GM12874 (cell line): ENCODE measurements at regions not wholly inside any gene's neighbourhood (a gene's known extent, or its start where the extent isn't known, plus 50 kb on each side); places are given as distances from the start of the nearest gene placed in this dataset.

Experiments
- TF ChIP-seq, protein P1 (sequence below): IDR thresholded peaks from 2 replicates; pipeline ENCODE4 v1.5.1; 2011; ENCODE audit warnings: low read depth, mild to moderate bottlenecking, control low read depth, low read length, moderate library complexity; ENCODE audit not compliant: insufficient read depth

DNA sequence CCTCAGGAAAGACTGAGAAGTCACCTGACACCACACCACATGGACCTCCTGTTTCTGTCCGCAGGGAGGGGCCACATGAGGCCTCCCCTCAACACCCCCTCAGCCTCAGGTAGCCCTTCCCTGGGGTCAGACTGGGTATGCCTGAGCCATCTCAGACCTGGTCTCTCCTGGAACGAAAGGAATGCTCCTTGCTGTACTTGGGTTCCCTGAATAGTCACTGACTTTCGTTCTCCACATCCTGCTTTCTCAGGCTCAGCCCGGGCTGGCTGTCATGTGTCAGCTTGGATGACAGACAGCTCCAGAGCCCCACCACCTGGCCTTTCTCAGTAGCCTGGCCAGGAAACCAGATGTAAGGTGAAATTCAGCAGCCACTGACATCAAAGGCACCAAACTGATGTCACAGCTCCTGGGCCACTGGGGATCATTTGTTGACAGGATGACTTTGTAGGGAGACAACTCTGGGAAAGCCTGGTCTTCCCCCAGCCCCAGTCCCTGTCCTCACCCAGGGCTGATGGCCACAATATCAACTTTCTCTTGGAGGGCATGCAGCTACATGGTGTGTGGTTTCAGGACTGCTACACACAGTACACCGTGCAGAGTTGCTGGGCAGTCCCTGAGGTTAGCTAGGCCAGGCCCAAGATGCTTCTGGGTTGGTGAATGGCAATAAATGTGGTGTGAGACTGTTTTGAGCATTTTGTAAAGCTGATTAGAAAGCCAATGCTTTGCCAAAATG is 141.4 kb upstream of the MRPS22 start:
- TF ChIP-seq, protein P1, sequence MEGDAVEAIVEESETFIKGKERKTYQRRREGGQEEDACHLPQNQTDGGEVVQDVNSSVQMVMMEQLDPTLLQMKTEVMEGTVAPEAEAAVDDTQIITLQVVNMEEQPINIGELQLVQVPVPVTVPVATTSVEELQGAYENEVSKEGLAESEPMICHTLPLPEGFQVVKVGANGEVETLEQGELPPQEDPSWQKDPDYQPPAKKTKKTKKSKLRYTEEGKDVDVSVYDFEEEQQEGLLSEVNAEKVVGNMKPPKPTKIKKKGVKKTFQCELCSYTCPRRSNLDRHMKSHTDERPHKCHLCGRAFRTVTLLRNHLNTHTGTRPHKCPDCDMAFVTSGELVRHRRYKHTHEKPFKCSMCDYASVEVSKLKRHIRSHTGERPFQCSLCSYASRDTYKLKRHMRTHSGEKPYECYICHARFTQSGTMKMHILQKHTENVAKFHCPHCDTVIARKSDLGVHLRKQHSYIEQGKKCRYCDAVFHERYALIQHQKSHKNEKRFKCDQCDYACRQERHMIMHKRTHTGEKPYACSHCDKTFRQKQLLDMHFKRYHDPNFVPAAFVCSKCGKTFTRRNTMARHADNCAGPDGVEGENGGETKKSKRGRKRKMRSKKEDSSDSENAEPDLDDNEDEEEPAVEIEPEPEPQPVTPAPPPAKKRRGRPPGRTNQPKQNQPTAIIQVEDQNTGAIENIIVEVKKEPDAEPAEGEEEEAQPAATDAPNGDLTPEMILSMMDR = 0 out of 2 replicates have a peak, but pooled peaks have one; percentile 14

DNA sequence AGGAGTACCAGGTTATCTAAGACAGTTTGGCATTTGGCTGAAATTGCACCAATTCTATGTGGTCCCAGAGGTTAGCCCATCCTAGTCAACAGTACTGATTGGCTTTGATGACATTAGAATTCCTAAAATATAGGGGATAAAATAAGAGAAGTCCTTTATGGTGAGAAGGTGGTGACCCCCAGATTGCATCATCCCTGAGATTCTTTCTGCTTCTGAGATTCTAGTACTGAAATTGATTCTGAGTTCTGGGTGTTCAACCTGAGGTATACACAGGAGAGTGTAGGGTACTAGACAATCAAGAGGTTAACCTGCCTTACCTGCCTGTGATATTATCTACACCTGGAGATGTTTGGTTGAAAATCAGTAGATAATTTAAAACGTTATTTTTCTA is 140.9 kb upstream of the MRPS22 start:
- TF ChIP-seq, protein P1 = no peak

DNA sequence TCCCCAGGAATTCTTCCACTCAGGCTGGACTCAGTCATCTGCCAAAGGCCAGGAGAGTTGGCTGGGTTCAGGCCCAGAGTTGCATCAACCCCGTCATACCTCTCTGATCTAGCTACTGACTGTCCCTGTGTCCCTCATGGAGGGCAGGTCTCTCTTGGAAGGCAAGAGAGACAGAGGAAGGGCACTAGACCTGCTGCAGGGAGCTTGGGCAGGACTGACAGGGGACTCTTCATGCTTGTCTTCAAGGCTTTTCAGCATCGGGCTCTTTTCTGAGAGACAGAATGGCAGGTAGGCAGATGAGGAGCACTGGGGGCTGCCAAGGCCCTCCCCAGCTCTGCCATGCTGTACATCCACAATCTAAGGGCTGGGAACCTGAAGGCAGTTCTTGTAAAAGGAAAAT is 140.1 kb upstream of the MRPS22 start:
- TF ChIP-seq, protein P1 = no peak

DNA sequence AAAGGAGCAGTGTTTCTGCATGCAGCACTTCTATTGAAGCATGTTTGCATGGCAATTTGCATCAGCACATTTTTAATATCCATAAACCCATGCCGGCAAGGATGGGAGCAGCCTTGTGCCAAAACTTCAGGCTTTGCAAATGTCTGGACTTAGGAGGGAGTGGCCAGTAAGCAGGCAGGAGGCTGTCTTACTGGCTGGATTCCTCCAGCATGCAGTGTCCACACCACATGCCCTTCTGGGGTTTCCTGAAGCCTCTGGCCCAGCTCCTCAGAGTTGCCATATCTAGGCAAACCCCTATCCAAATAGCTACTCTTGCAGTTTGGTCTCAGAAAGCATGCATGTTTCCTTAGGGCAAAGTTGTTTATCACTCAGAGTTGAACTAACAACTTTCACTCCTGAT is 139.1 kb upstream of the MRPS22 start:
- TF ChIP-seq, protein P1 = no peak

DNA sequence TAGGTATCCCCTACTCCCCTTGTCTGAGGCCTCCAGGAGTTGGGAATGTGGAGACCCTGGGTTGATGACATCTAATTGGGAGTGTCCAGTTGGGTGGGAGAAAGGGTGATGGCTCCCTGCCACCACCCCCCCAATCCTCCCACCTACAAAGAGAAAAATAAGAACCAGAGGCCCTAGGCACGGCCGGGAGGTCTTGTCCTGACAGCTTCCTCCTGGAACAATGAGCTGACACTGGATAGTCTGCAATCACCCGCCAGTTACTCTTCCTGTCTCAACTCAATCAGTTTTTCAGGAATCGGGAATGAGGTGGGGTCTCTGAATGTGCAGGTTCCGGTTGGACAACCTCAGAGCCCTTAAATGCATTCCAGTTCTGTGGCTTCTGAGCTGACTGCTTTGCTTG is 129.9 kb upstream of the MRPS22 start:
- TF ChIP-seq, protein P1 = no peak

DNA sequence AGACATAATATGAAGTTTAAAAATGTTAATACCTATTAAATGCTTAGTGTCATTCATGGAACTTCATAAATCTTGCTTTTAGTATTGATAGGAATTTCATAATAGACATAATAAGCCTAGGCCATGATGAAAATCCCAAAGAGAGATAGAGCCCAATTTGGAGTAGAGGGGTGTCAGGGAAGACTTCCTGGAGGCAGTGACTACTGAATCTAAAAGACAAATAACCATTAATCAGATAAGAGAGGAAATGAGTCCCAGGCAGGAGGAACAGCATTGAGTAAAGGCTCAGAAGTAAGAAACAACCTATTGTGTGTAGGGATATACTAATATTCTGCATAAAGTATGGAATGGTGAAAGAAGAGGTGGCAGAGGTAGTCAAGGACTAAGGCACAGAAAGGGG is 126.9 kb upstream of the MRPS22 start:
- TF ChIP-seq, protein P1 = no peak

DNA sequence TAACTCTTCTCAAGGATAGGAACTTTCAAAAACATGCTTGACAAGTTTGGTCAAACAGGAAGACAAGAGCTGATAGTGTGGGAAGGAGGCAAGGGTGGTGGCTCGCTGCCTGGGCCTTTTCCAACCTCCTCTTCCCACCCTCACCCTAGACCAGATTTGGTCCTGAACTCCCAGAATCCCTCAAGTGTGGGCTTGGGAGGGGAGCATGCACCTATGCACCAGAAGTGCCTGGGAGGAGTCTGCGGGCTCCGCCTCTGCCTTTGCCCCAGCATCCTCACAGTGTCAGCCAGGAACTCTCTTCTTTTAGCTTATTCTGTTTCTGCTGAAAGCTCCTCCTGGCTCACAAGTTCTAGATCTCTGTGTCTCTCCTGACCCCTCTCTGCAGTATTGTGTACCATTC is 126.2 kb upstream of the MRPS22 start:
- TF ChIP-seq, protein P1 = no peak
